ENCODE measurements at regions not wholly inside any gene's neighbourhood (a gene's known extent, or its start where the extent isn't known, plus 50 kb on each side); places are given as distances from the start of the nearest gene placed in this dataset.

GRCh38 chr1:223039990-223040389 lies 103.1 kb downstream of the TLR5 start:
- TF ChIP-seq CEBPB (IDR thresholded peaks at IDR 0.05): no peak
- TF ChIP-seq NFIC (IDR thresholded peaks at IDR 0.05): no peak
- TF ChIP-seq MAX (IDR thresholded peaks at IDR 0.05): no peak
- no peak for TF ChIP-seq EP300 (IDR thresholded peaks at IDR 0.05; ENCODE audit: borderline replicate concordance)
- no peak for TF ChIP-seq TCF12 (IDR thresholded peaks at IDR 0.05; ENCODE audit: low read depth)
- no peak for TF ChIP-seq REST (IDR thresholded peaks at IDR 0.05; ENCODE audit: low read depth)
- no peak for TF ChIP-seq RAD21 (IDR thresholded peaks at IDR 0.05; ENCODE audit: low read depth)
- no peak for TF ChIP-seq TAF1 (IDR thresholded peaks at IDR 0.05; ENCODE audit: low read depth)
- TF ChIP-seq YY1 (IDR thresholded peaks at IDR 0.05; ENCODE audit: low read depth): no peak
- TF ChIP-seq CREB1 (IDR thresholded peaks at IDR 0.05; ENCODE audit: low read depth): no peak
- TF ChIP-seq FOXM1 (IDR thresholded peaks at IDR 0.05; ENCODE audit: borderline replicate concordance, low read depth): no peak
